Body of pancreas (tissue), 4 donors: ENCODE measurements at regions not wholly inside any gene's neighbourhood (a gene's known extent, or its start where the extent isn't known, plus 50 kb on each side); places are given as distances from the start of the nearest gene placed in this dataset.

Experiments
- ATAC-seq: fragments of 150-250 bp; one replicate; pipeline ENCODE4 v1.9.1; 2016
- DNase-seq, 4 donors: peaks; one replicate each; pipeline ENCODE4 v3.0.0-alpha.2; 2019
- H3K27ac ChIP-seq, 4 donors: fragments of 200-600 bp; sonication (generic); 1 replicate in 3 of 4; 2 replicates in 1 of 4; pipeline versions ENCODE4 v1.5.1 to v1.6.1; 2016 to 2019; ENCODE audit warnings: mild to moderate bottlenecking in 1 of 4, mixed read lengths in 1 of 4, moderate library complexity in 1 of 4
- H3K27me3 ChIP-seq, 2 donors: fragments of 200-600 bp; sonication (generic); one replicate each; pipeline ENCODE4 v1.6.0; 2016; ENCODE audit warnings: mild to moderate bottlenecking in 1 of 2
- H3K36me3 ChIP-seq, 2 donors: fragments of 200-600 bp; sonication (generic); replicated peaks in 1 of 2; 2 replicates each; pipeline ENCODE4 v1.5.1; 2016; ENCODE audit warnings: low read depth in 2 of 2; ENCODE audit not compliant: insufficient read depth in 1 of 2
- H3K4me1 ChIP-seq: fragments of 200-600 bp; sonication (generic); one replicate; pipeline ENCODE4 v1.6.0; 2016
- H3K4me3 ChIP-seq, 2 donors: fragments of 200-600 bp; sonication (generic); 1 replicate in 1 of 2; 2 replicates in 1 of 2; pipeline ENCODE4 v1.5.1; 2016 to 2019
- H3K9me3 ChIP-seq, 3 donors: fragments of 200-600 bp; sonication (generic); 1 replicate in 2 of 3; 2 replicates in 1 of 3; pipeline ENCODE4 v1.5.1; 2016
- CTCF ChIP-seq, 7 experiments: fragments of 450-650 bp in 4 of 7; fragments of 200-600 bp in 3 of 7; sonication (generic) in 3 of 7; IDR thresholded peaks; one replicate each; pipeline ENCODE4 v1.5.1; 2016 to 2019; ENCODE audit warnings: antibody characterized with exemption in 7 of 7
- POLR2A ChIP-seq, 3 donors: fragments of 450-650 bp; IDR thresholded peaks; one replicate each; pipeline ENCODE4 v1.6.1; 2016; ENCODE audit warnings: antibody characterized with exemption in 3 of 3, mild to moderate bottlenecking in 2 of 3
- WGBS, 2 donors: methylation state at CpG; one replicate each; pipeline ENCODE4 v1.1.5; 2017; 5-methylcytosine and 5-hydroxymethylcytosine counted together
- intact Hi-C: fragments of 100-400 bp; cut with DNase I; formaldehyde crosslinking; loops from one replicate; pipeline ENCODE4 v1.15.1; 2023

GRCh38 chr5:130331332-130331731, 427.1 kb downstream of the CHSY3 start:
- DNase-seq: no peak
- peaks cover 0 to 7% (median 0%) of the 10 kb centered on the region in 3 donors for H3K9me3 ChIP-seq
- no peaks in the 10 kb centered on the region for H3K4me1 ChIP-seq
- no peak for ATAC-seq
- H3K27ac ChIP-seq: no peak overlapping the region
- H3K4me3 ChIP-seq: no peak overlapping the region
- no peaks in the 10 kb centered on the region for H3K36me3 ChIP-seq
- TF ChIP-seq POLR2A (IDR thresholded peaks at IDR 0.05) (no peak), CTCF (IDR thresholded peaks at IDR 0.05) (no peak)
- intact Hi-C loops: no loop called here
- H3K27me3 ChIP-seq: no peaks in the 10 kb centered on the region
- 89 to 97% methylated on average over 3 of the region's 3 CpGs for WGBS, 2 donors

GRCh38 chr5:130324953-130325671, 420.8 kb downstream of the CHSY3 start:
- no peak overlapping the region for H3K27ac ChIP-seq
- no peak overlapping the region for H3K4me3 ChIP-seq
- ATAC-seq (no peak), DNase-seq (no peak)
- peaks cover 0 to 3% (median 0%) of the 10 kb centered on the region in 3 donors for H3K9me3 ChIP-seq
- no peaks in the 10 kb centered on the region for H3K36me3 ChIP-seq
- no peaks in the 10 kb centered on the region for H3K27me3 ChIP-seq
- TF ChIP-seq POLR2A (IDR thresholded peaks at IDR 0.05) (no peak), CTCF (IDR thresholded peaks at IDR 0.05) (no peak)
- 68 to 77% methylated on average over 7 of the region's 7 CpGs for WGBS, 2 donors
- intact Hi-C loops: no loop called here
- H3K4me1 ChIP-seq: no peaks in the 10 kb centered on the region

- TF ChIP-seq CTCF (IDR thresholded peaks at IDR 0.05) (no peak), POLR2A (IDR thresholded peaks at IDR 0.05) (no peak)
- H3K4me3 ChIP-seq: no peak overlapping the region
- WGBS, 2 donors: 71 to 83% methylated on average over 3 of the region's 3 CpGs
- H3K4me1 ChIP-seq: no peaks in the 10 kb centered on the region
- no peaks in the 10 kb centered on the region for H3K27me3 ChIP-seq
- ATAC-seq: no peak
- no peaks in the 10 kb centered on the region for H3K9me3 ChIP-seq
- no peak for DNase-seq
- H3K36me3 ChIP-seq: no peaks in the 10 kb centered on the region
- no peak overlapping the region for H3K27ac ChIP-seq
- intact Hi-C loops: no loop called here
Observed at GRCh38 chr5:130323804-130324454, 419.7 kb downstream of the CHSY3 start.

DNA sequence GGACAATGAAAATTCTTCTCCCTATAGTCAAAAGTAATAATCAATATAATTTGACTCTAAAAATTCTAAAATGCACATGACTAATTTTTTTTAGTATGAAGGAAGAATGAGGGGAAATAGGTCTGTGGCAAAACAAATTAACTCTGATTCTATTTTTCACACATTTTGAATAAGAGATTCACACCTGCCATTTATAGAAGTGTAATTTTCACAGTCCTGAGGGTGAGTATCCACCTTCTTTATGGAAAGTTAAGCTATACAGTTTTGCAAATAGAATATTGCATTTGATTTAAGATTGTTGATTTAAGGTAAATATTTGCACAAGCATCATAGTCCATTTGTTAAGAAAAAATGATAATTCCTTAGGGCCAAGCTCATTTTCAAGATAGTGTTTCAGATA, 417.7 kb downstream of the CHSY3 start:
- intact Hi-C loops: no loop called here
- ATAC-seq: no peak
- Histone ChIP-seq H3K27ac (no peak overlapping the region), H3K9me3 (no peaks in the 10 kb centered on the region), H3K4me3 (no peak overlapping the region), H3K36me3 (no peaks in the 10 kb centered on the region), H3K4me1 (no peaks in the 10 kb centered on the region), H3K27me3 (no peaks in the 10 kb centered on the region)
- TF ChIP-seq POLR2A (IDR thresholded peaks at IDR 0.05): no peak
- DNase-seq: no peak

DNA sequence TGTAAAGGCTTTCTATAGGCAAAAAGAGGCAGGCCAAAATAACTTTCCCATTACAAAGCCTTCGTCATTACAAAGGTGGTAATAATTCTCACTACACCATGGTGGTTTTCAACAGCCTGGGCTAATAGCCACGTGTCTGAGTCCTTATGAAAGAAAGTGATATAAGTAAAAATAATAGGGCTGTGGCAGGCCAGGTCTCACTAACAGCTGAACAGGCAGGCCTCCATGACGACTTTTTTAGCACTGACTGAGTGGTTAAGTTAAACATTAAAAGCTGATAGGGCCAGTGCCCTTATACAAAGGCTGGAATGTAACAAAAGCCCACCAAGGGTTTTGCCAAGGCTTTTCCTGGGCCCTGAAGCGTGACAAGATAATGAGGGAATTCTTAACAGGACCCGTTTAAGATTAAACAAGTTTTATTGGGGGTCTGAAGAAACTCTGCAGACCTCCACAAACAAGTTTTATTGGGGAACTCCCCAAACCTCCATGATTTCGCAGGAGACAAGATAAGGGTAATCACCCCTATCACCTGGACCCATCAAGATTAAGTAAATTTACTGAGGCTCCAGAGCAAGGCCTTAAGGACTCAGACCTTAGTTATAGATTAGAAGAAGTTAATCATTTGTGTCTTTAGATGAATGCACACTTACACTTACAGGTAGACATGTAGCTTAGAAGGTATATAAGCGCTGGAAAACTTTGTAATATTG, 412.9 kb downstream of the CHSY3 start:
- TF ChIP-seq CTCF (IDR thresholded peaks at IDR 0.05) (no peak), POLR2A (IDR thresholded peaks at IDR 0.05) (no peak)
- ATAC-seq (no peak), DNase-seq (no peak)
- Histone ChIP-seq H3K4me1 (no peaks in the 10 kb centered on the region), H3K27me3 (no peaks in the 10 kb centered on the region), H3K4me3 (no peak overlapping the region), H3K36me3 (no peaks in the 10 kb centered on the region), H3K9me3 (peaks cover 0 to 3% (median 0%) of the 10 kb centered on the region in 3 donors), H3K27ac (no peak overlapping the region)
- 46 to 47% methylated on average over 7 of the region's 7 CpGs for WGBS, 2 donors
- intact Hi-C loops: no loop called here
